Pancreas (tissue), 10 donors: ENCODE measurements at regions not wholly inside any gene's neighbourhood (a gene's known extent, or its start where the extent isn't known, plus 50 kb on each side); places are given as distances from the start of the nearest gene placed in this dataset.

Experiments
- ATAC-seq, 4 donors: fragments of 200-7000 bp; cut with Tn5 transposase; one replicate each; pipeline versions ENCODE4 v1.8.0 to v1.9.1; 2020; ENCODE audit warnings: mild to moderate bottlenecking in 4 of 4, moderate library complexity in 4 of 4
- DNase-seq, 6 donors: peaks; one replicate each; pipeline ENCODE4 v3.0.0-alpha.2; 2020
- FAIRE-seq: peaks from 2 replicates; lab custom pipeline; 2012; peaks lifted over from hg19 to GRCh38; lab: Jason Lieb, UNC
- H3K27ac ChIP-seq, 4 donors: fragments of 200-600 bp; sonication (generic); 1 replicate in 3 of 4; 2 replicates in 1 of 4; pipeline versions ENCODE4 v1.5.0 to v1.8.0; 2020
- H3K27me3 ChIP-seq, 4 donors: fragments of 200-600 bp; one replicate each; pipeline ENCODE4 v1.8.0; 2021
- H3K36me3 ChIP-seq, 3 donors: fragments of 200-600 bp; sonication (generic) in 1 of 3; one replicate each; pipeline versions ENCODE4 v1.5.0 to v1.8.0; 2020 to 2021
- H3K4me1 ChIP-seq, 3 donors: fragments of 200-600 bp; one replicate each; pipeline ENCODE4 v1.8.0; 2021
- H3K4me3 ChIP-seq, 4 donors: fragments of 200-600 bp; sonication (generic) in 2 of 4; one replicate each; pipeline versions ENCODE4 v1.5.0 to v1.8.0; 2020 to 2021
- H3K9me3 ChIP-seq, 4 donors: fragments of 200-600 bp; one replicate each; pipeline ENCODE4 v1.8.0; 2021
- WGBS, 2 donors: extraction: QIAGEN DNeasy Blood & Tissue Kit; methylation state at CpG; one replicate each; pipeline ENCODE4 v1.1.7; 2013; 5-methylcytosine and 5-hydroxymethylcytosine counted together
- intact Hi-C, 3 donors: fragments of 100-400 bp; cut with DNase I; formaldehyde crosslinking; loops; one replicate each; pipeline versions ENCODE4 v1.11.1 to v1.14.2; 2022
- TF ChIP-seq, protein P1 (sequence below), 4 donors: fragments of 200-600 bp; sonication (generic) in 3 of 4; IDR thresholded peaks; one replicate each; pipeline versions ENCODE4 v1.5.0 to v1.8.0; 2021; ENCODE audit warnings: antibody characterized with exemption in 4 of 4
- donor health status: healthy with polysubstance abuse.
- donor health status: DM: no; HTN: no; CAD: no; lungs with moderate emphysema.
- donor health status: DM: no; HTN: no; CAD: no.
- donor health status: control.
- donor health status: control.
- donor health status: Bipolar disorder and iron deficiency.
- donor health status: DM: yes; HTN: yes; CAD: no.
- donor health status: DM: no; HTN: no; CAD: no.
- donor health status: DM: no; HTN: no; CAD: no.
- donor health status: DM: yes; HTN: yes; CAD: no.

GRCh38 chr13:74871369-74872070 is 610.4 kb downstream of the TBC1D4 start:
- no peaks in the 10 kb centered on the region for H3K27me3 ChIP-seq
- ATAC-seq (no peak), FAIRE-seq (no peak), DNase-seq (no peak)
- H3K27ac ChIP-seq = no peak overlapping the region
- intact Hi-C loops = no loop called here
- H3K4me1 ChIP-seq = no peaks in the 10 kb centered on the region
- no peaks in the 10 kb centered on the region for H3K9me3 ChIP-seq
- no peaks in the 10 kb centered on the region for H3K36me3 ChIP-seq
- H3K4me3 ChIP-seq = no peak overlapping the region
- TF ChIP-seq, protein P1, sequence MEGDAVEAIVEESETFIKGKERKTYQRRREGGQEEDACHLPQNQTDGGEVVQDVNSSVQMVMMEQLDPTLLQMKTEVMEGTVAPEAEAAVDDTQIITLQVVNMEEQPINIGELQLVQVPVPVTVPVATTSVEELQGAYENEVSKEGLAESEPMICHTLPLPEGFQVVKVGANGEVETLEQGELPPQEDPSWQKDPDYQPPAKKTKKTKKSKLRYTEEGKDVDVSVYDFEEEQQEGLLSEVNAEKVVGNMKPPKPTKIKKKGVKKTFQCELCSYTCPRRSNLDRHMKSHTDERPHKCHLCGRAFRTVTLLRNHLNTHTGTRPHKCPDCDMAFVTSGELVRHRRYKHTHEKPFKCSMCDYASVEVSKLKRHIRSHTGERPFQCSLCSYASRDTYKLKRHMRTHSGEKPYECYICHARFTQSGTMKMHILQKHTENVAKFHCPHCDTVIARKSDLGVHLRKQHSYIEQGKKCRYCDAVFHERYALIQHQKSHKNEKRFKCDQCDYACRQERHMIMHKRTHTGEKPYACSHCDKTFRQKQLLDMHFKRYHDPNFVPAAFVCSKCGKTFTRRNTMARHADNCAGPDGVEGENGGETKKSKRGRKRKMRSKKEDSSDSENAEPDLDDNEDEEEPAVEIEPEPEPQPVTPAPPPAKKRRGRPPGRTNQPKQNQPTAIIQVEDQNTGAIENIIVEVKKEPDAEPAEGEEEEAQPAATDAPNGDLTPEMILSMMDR (IDR thresholded peaks at IDR 0.05) = no peak

DNA sequence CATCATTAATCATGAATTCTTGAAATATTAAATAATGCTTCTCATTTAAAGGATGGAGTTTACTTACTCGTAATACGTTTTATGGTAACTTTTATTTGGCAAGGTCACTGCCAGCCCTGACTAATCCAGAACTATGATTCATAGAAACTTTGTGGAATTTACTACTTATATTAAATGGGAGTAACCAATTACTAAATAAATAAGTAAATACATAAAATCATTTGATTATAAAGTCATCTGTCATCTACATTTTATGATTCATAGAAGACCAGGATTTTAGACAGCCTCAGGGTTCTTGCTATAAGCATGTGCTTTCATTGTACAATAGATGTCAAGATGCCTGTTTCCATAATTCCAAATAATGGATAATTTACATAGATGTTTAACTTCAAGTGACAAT is 611.1 kb downstream of the TBC1D4 start:
- no peak for ATAC-seq
- intact Hi-C loops = no loop called here
- no peak for FAIRE-seq
- no peak for DNase-seq
- H3K27ac ChIP-seq = no peak overlapping the region
- no peaks in the 10 kb centered on the region for H3K27me3 ChIP-seq
- no peaks in the 10 kb centered on the region for H3K4me1 ChIP-seq
- H3K36me3 ChIP-seq = no peaks in the 10 kb centered on the region
- H3K9me3 ChIP-seq = no peaks in the 10 kb centered on the region
- WGBS, 2 donors = 46 to 51% methylated on average over 2 of the region's 2 CpGs
- no peak overlapping the region for H3K4me3 ChIP-seq
- TF ChIP-seq, protein P1 (IDR thresholded peaks at IDR 0.05) = no peak

DNA sequence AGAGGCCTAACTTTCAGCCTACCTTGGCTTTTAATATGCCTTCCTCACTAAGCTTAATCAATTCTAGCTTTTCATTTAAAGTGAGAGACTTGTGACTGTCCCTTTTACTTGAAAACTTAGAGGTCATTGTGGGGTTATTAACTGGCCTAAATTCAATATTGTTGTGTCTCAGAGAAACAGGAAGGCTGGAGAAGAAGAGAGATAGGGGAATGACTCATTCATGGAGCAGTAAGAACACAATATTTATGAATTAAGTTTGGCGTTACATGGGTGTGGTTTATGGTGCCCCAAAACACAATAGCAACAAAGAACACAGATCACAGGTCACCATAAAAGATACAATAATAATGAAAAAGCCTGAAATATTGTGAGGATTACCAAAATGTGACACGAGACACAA is 612.1 kb downstream of the TBC1D4 start:
- FAIRE-seq (no peak), DNase-seq (no peak), ATAC-seq (no peak)
- 59 to 85% methylated on average over 2 of the region's 2 CpGs for WGBS, 2 donors
- no peak overlapping the region for H3K27ac ChIP-seq
- no peak overlapping the region for H3K4me3 ChIP-seq
- intact Hi-C loops = no loop called here
- H3K27me3 ChIP-seq = no peaks in the 10 kb centered on the region
- no peaks in the 10 kb centered on the region for H3K9me3 ChIP-seq
- no peaks in the 10 kb centered on the region for H3K4me1 ChIP-seq
- TF ChIP-seq, protein P1 (IDR thresholded peaks at IDR 0.05) = no peak
- no peaks in the 10 kb centered on the region for H3K36me3 ChIP-seq

GRCh38 chr13:74868049-74868448 is 613.9 kb downstream of the TBC1D4 start:
- H3K36me3 ChIP-seq = no peaks in the 10 kb centered on the region
- no peak overlapping the region for H3K27ac ChIP-seq
- intact Hi-C loops = no loop called here
- DNase-seq = no peak
- no peaks in the 10 kb centered on the region for H3K9me3 ChIP-seq
- no peaks in the 10 kb centered on the region for H3K27me3 ChIP-seq
- no peak overlapping the region for H3K4me3 ChIP-seq
- TF ChIP-seq, protein P1 (IDR thresholded peaks at IDR 0.05) = no peak
- no peak for FAIRE-seq
- H3K4me1 ChIP-seq = no peaks in the 10 kb centered on the region
- no peak for ATAC-seq

DNA sequence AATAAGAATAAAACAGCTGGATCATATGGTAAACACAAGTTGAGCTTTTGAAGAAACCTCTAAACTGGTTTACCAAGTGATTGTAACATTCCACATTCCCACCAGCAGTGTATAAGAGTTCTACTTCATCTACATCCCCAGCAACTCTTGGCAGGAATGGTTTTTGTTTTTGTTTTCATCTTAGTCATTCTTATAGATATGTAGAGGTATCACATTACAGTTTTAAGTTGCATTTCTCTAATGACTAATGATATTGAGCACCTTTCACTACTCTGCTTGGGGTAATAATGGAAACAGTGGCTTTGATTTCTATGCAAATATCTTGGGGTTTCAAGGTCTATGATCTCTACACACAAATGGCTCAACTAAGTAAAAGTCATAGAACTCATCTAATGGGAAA is 614.5 kb downstream of the TBC1D4 start:
- Histone ChIP-seq H3K9me3 (no peaks in the 10 kb centered on the region), H3K27me3 (no peaks in the 10 kb centered on the region), H3K27ac (no peak overlapping the region), H3K4me1 (no peaks in the 10 kb centered on the region), H3K4me3 (no peak overlapping the region), H3K36me3 (no peaks in the 10 kb centered on the region)
- FAIRE-seq (no peak), DNase-seq (no peak), ATAC-seq (no peak)
- TF ChIP-seq, protein P1 (IDR thresholded peaks at IDR 0.05) = no peak
- intact Hi-C loops = no loop called here
